ENCODE measurements at regions not wholly inside any gene's neighbourhood (a gene's known extent, or its start where the extent isn't known, plus 50 kb on each side); places are given as distances from the start of the nearest gene placed in this dataset.
"Not testable (repeated sequence)": the region's sequence is repeated elsewhere in the genome, so short reads cannot be mapped to it uniquely, and the experiment has no call there.

DNA sequence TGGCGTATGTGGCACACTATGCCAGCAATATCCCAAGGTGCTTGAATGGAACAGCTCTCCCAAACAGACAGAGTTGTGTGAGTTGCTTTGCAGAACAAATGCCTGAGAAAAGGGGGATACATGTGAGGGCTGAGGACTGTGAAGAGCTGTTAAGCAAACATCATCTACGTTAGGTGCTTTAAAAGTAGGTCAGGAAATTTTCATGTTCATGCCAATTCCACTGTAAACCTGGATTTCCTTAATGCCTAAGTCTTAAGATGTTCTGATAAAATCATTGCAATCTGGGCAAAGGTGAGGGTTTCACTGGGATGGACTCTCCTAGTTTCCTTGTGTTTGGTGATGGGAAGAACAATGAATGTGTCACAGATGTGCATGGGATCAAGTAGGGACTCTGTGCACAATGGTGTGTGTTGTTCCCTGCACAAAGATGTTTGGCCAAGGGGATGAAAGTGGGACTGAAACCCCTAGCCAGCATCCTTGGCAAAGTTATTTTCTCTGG lies 227.9 kb downstream of the KTN1 start:
- DNase-seq: no peak

DNA sequence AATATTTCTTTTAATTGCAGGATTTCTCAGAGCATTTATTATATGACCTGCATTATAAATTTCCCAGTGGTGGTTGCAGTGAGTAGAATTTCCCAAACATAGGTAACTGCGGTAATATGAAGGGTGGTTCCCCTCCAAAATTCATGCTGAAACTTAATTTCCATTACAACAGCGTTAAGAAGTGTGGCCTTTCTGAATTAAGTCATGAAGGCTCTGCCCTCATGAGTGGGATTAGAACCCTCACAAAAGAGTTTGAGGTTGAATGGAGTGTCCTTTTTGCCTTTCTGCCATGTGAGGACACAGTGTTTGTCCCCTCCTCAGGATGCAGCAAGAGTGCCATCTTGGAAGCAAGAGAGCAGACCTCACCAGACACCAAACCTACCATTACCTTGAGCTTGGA lies 233.6 kb downstream of the KTN1 start:
- no peak for DNase-seq

DNA sequence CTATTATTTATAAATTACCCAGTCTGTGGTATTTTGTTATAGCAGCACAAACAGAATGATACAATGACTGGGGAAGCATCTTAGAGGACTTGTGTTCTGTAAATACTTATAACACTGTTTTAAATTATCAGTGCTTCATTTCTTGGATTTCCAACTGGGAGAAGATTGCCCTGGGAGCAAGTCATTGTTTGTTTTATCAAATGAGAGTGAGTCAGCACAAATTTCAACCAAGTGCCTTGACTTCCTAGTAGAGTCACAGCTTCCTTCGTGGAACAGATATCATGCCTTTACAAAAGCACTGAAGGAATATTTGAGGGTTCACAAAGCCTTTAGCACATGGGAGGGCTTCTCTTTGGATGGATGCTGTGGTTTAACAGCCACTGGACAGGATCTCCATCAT lies 234.1 kb downstream of the KTN1 start:
- DNase-seq: no peak

DNA sequence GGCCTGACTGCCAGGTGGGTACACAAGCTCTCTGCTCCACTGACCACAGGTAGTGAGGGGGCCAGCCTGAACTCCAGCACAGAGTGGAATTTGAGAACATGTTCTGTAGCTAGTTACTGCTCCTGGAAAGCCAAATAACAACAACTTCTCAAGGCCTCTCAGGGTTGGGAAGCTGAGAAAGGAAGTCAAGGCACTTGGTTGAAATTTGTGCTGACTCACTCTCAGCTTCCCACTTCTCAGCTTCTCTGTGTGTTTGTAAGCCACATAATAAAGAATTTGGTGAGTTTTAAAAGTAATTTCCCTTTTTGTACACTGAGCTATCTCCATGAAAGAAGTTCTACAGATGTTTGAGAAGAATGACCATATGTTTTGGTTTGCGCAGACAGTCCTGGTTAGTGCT lies 234.9 kb downstream of the KTN1 start:
- no peak for DNase-seq

DNA sequence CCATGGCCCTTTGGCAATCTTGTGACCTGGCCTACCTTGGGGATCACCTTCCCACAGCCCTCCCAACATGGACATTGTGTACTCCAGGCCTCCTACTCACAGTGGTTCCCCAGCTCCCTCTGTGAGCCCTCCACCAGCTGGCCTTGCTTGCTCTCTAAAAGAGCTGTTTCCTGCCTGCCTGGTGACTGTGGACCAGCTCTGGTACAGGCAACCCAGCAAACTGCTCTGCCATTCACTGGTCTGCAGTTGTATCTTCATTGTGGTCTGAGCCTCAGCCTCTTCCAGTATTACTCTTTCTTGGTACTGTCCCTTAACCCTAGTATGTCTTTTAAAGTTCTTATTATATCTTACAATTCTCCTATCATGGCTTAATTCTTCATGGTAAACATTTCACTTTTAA lies 236.2 kb downstream of the KTN1 start:
- DNase-seq: no peak

DNA sequence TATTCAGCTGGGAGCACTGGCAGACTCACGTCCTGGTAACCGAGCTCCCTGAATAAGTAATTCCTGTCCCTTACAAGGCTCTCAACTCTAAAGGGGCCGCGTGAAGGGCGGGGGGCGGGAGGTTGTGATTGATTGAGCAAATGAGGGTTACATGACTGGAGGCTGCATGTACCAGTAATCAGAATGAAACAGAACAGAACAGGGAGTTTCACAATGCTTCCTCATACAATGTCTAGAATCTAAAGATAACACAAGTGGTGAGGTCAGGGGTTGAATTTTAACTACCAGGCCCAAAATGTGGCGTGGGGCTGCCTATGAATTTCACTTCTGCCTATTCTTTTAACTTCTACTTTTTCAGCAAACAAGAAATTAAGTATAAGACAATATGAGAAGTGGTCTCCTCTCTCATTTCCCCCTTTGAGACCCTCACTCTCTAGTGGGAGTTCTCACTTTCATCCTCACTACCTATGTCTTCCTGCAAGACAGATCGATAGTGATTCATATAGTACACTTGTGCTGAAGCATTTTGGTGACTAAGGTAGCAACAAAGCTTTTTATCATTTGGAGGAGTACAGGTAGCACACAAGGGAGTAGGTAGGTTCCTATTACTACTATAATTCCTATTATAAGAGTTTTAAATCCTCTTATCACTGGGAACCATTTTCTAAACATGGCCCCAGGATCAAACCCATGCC lies 239.8 kb downstream of the KTN1 start:
- no peak for DNase-seq

DNA sequence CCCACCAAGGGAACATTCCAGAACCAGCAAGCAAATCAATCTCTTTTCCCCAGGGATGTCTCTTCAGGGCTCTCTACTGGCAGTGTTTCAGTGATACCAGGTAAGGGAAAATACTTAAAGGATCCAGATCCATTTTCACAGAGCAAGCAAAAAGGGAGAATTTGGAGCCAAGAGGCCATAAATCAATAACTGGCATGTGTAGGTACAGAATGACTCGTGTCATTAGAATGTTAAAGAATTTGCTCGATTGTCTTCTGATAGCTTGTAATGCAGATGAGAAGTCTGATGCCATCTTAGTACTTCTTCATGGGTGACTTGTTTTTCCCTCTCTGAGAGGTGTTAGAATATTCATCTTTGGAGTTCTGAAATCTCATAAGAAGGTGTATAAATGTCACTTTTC lies 242.9 kb downstream of the KTN1 start:
- DNase-seq: no peak

DNA sequence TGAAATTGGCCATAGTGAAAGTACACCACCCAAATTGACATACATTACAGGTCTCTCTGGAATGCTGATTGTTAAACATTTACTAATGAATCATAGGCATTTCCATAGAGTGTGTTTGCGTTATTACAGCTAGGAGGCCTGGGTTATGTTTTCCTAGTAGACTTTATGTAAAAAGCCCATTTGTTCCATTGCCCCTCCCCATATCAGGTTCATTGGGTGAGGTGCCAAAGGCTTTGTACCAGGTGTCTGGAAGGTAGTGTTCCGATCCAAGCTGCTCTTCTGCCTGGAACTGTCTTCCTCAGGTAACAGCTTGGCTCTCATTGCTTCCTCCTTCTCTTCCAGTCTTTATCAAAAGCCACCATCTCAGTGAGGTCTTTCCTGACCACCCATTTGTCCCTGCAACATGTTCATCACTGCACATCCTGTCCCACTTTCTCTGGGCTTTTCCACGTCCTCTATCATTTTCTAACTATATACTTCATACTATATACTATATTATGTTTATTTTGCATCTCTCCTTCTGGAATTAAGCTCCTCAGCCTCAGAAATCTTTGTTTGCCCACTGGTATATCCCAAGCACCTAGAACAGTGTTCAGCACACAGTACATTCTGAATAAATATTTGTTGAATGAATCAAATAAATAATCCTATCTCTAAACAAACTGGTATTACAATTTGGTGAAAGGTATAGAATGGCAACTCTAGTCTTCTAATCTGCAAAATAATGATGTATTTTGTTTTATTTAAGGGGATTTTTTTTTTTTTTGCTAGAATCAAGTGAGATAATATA lies 252.3 kb downstream of the KTN1 start:
- DNase-seq: no peak

DNA sequence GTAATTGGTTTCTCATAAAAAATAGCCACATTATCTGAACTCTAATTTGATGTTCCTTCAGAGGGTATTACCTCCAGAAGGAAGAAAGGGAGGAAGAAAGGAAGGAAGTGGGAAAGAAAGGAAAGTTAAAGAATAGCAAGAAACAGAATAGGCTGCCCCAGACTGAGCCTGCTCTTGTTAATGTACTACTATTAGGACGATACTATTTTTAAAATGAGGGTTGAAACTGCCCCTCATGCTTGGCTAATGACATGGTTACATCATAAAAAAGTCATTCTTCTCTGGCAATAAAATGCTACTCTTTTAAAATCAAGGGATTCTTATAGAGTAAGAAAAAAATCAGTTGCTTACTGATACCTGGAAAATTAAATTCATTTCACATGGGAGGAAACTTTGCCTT lies 253.0 kb downstream of the KTN1 start:
- DNase-seq: no peak

DNA sequence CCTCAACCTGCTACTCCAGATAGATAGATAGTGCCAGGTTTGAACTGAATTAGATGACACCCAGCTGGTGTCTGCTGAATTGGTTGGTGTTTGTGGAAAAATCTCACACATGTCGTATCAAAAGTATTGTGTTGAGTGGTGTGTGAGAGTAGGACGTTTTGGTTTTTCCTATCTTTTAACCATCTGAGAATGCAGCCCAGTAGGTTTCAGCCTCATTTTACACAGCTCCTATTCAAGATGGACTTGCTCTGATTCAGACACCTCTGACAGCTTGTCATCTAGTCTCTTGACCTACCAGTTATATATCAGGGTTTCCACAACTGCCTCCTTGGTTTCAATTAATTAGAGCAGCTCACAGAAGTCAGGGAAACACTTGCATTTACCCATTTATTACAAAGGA lies 254.4 kb downstream of the KTN1 start:
- DNase-seq: no peak

DNA sequence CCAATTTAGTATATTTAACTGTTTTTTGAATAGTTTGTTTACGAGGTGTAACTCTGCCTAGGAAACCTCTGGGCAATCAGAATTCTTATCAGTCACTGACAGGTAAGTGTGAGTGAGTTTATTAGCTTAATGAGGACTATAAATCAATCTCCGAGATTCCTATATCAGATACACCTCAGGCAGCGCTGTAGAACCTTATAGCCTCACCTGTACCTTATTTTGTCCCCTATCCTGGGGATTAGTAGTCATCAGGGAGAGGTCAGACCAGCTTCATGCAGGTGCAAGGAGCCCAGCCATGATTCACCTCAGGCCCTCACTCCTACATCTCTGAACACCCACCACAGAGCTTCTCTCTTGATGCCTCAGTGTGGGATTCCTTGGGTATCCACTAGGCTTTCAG lies 256.0 kb downstream of the KTN1 start:
- DNase-seq: no peak

DNA sequence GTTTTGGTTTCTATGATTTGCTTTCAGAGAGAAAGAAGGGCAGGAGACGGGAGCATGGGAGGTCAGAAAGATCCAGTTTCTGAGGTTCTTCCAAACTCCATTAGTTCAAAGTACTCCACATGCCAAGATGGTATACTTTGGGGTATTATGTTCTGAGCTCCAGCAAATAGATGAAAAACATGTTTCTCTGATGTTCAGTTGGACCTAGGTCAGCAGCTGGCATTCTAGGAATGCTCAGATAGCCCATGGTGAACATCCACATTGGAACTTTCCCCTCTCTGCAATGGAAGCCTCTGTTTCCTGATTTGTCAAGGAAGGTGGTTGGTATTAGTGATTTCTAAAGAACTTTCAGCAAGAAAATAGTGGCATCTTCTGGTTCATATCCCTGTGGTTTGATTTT lies 257.5 kb downstream of the KTN1 start:
- no peak for DNase-seq

DNA sequence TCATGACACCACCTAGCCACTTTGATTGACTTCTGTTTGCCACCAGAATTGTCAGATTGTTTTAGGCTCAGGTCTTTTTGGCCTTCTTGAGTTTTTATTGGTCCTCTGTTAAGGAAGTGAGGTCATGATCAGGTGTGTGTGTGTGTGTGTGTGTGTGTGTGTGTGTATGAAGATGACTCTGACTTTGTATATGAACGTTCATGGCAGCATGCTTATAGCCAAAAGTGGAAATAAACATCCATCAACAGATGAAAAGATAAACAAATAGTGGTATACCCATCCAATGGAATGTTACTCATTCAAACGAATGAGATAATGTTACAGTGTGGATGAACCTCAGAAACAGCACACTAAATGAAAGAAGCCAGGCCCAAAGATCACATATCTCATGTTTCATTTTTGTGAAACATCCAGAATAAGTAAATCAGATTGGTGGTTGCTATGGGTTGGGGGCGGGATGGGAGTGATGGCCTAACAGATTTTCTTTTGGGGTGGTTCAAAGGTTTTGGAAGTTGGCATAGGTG lies 258.6 kb downstream of the KTN1 start:
- DNase-seq: no peak

DNA sequence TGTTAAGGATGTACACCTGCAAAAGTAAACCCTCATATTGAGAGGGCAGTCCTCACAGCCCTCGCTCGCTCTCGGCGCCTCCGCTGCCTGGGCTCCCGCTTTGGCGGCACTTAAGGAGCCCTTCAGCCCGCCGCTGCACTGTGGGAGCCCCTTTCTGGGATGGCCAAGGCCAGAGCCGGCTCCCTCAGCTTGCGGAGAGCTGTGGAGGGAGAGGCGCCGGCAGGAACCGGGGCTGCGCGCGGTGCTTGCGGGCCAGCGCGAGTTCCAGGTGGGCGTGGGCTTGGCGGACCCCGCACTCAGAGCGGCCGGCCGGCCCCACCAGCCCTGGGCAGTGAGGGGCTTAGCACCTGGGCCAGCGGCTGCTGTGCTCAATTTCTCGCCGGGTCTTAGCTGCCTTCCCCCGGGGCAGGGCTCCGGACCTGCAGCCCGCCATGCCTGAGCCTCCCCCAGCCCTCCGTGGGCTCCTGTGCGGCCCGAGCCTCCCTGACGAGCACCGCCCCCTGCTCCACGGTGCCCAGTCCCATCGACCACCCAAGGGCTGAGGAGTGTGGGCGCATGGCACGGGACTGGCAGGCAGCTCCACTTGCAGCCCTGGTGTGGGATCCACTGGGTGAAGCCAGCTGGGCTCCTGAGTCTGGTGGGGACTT lies 259.4 kb downstream of the KTN1 start:
- DNase-seq: not testable (repeated sequence)

DNA sequence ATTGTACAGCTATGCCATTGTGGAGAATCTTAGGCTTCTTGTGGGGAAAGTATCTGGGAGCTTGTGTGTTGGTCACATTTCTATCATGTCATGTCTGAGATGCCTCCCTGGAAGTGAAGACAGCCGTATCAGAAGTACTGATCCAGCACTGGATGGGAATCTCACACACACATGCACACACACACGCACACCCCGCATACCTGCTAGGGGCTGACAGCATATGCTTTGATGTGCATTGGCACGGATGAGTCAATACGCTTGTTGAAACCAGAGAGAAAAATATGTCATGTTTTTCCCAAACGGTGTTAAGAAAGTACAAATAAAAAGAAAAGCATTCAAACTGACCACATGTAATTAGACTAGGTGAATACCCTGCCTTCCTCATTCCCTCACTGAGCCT lies 260.8 kb downstream of the KTN1 start:
- no peak for DNase-seq

DNA sequence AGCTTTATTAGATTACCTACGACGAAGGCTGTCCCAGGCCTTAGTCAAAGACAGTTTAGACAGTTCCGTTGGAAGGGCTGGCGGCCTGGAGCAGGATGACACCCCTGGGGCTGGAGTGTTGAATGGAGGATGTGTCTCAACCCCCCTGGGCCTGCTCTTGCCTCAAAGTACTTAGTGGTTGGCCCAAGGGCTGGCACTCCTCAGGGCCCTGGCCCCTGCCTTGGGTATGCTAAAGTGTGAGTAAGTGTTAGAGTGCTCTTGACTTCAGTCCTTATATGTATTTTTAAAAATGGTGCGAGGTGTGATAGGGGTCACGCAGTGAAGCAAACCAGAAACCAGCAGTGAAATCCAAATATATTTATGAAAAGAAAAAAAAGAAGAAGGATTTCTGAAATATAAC lies 261.6 kb downstream of the KTN1 start:
- DNase-seq: no peak

DNA sequence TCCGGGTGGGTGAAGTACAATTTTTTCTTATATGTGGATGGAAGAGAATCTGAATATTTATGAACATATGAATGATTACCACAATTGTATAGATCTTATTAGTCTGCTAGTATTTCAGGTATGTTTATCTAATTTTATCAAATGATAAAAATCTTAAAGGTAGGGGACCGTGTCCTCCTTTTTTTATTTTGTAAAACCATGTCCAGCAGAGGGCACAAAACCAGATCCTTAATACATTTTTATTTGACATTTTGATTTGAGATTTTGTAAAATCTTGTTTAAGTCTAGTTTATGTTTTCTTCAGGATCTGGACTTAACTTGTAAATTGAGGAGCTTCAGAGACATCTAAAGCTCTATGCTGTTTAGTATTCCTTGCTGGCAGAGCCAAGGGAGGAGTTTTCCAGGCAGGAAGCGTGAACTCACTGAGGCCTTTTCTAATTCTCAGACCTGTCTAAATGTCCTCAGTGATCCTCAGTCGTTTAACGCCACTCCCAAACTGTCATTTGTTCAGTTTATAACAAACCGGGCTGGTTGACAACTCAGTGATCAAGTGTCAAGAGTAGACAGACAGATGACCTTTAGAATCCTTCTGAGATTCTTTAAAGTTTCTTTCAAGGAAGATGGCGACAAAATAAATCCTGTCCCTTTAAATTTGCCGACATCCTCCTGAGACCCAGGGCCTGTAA lies 263.9 kb downstream of the KTN1 start:
- no peak for DNase-seq

DNA sequence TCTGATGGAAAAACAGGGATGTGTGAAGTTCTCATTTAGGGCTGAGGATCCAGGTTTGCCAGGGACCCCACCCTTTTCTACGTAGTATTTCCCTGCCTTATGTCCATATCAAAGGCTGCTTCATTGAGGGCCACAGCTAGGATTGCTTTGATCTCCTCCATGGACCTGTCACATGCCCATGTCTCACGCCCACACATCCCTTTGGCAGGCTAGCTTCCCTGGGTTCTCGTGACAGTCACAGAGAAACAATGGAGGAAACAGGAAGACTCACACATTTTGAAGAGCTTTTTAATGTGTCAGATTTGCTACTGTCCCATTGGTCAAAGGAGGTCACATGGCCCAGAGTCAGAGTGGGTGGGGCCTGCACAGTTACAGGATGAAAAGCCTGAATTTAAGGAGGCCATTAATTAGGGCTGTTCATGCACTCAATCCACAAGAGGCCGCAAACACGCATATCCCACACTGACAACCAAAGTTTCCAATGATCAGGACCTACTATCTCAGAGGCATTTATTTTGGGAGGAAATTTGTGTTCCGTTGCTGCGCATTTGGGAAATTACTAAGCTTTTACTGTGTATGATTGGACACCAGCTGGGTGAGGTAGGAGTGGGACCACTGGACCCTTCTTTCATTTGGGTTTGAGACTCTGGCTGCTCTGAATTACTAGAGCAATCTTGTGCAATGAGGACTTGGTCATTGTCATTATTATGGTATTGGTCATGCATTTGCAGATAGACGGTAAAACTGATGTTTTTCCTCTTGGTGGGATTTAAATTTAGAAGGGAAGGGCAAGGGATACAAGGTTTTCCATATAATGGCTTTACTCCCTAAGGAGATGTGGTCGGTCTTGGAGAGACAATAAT lies 266.2 kb downstream of the KTN1 start:
- no peak for DNase-seq

DNA sequence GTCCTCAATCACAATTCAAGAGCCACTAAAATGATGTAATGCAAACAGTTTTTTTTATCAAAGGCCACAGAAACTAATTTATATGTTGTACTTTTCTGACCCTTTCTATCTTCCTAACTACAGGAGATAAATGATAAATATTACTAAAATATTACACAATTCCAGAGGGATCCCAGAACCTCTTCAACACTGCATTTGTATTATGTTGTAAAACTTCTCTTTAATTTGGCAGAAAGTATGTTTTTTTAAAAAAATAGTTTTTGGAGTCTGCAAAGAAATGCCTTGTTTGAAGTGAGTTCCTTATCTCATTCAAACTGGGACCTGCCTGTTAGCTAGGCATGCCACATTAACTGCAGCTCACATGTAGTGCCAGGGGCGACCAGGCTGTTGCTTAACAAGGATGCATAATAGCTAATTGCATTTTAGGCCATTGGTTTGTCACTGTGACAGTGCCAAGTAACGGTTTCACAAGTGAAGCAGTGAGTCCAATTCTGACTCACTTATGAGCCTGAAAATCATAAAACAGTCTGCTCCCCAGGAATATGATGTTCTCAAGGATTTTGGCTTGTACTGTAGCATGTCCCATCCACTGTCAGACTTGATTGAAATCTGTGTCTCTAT lies 266.9 kb downstream of the KTN1 start:
- no peak for DNase-seq

DNA sequence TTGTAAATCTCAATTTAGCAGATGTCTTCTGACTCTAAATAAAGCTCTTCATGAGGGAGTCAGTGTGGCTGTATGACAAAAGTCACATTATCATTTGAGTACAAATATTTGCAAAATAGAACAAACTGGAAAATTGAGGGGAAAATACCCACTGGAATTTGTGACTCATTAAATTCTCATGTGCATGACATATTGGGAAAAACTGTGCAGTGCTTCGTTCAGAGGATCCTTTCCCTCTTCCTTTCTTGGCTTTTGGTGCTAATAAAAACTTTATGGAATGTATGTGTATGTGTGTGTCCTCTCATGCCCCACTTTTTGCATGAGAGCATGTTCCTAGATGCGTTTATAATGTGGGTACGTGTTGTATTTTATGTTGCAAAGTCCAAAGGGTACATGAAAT lies 267.8 kb downstream of the KTN1 start:
- no peak for DNase-seq

DNA sequence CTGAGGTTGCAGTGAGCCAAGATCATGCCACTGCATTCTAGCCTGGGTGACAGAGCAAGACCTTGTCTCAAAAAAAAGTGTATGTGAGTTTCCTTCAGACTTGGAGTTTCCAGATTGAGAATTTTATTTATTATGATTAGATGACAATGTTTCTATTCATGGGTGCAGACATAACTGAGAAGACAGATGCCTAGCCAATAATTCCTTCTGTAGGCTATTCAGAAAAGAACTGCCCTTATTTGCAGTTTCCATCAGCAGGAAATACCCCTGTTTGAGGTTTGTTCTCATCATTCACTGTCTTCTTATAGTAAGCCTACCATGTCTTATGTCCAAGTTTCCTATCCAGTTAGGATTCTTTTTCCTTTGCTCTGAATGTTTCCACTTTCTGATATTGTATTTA lies 269.0 kb downstream of the KTN1 start:
- no peak for DNase-seq

DNA sequence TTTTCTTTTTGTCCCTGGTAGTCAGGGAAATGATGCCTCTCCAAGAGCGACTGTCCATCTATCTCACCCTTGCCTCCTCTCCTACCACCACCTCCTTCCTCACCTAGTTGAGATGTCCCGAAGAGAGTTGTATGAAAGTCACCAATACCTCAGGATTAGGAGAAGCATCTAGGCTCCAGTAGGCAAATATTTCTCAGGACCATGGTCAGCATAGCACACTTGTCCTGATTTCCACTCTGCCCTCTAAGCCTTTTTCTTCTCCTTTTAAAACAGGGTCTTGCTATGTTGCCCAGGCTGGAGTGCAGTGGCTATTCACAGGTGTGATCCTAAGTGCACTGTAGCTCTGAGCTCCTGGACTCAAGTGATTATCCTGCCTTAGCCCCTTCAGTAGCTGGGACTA lies 268.4 kb upstream of the PELI2 start:
- no peak for DNase-seq

Data from CD4-positive, alpha-beta T cell treated with Interferon gamma for 1 hour (primary cell).